IMR-90 (cell line): ENCODE measurements at regions not wholly inside any gene's neighbourhood (a gene's known extent, or its start where the extent isn't known, plus 50 kb on each side); places are given as distances from the start of the nearest gene placed in this dataset.

Experiments used
- ATAC-seq: fragments of 200-7000 bp; cut with Tn5 transposase; 2 replicates; pipeline ENCODE4 v1.9.1; 2020; ENCODE audit warnings: low read depth, mild to moderate bottlenecking, moderate library complexity
- BruUV-seq: library from RNA; stranded (reverse); fragments of 400-500 nt; replicated peaks from 2 replicates; lab custom pipeline; 2021; lab: Mats Ljungman, UMichigan
- CTCF ChIA-PET: fragments of 300-600 bp; formaldehyde crosslinking; extraction: SDS; loops from one replicate; lab custom pipeline; 2021; ENCODE audit warnings: antibody characterized with exemption; lab: Yijun Ruan, JAX
- POLR2A ChIA-PET: fragments of 300-600 bp; sonication (Branson Sonifier 250); formaldehyde crosslinking; loops from one replicate; lab custom pipeline; 2022; ENCODE audit warnings: antibody characterized with exemption; ENCODE audit not compliant: unreplicated experiment; lab: Charles Lee
- DNase-seq: peaks from one replicate; pipeline ENCODE4 v3.0.0; 2013
- H2AFZ ChIP-seq: replicated peaks from 2 replicates; pipeline ENCODE3; 2013; ENCODE audit warnings: low read length, mild to moderate bottlenecking; ENCODE audit not compliant: poor library complexity
- H2AK5ac ChIP-seq: 2 replicates; pipeline ENCODE4 v1.6.1; 2013; ENCODE audit warnings: low read depth, low read length, inconsistent platforms
- H2AK9ac ChIP-seq: replicated peaks from 2 replicates; pipeline ENCODE3; 2013; ENCODE audit warnings: mild to moderate bottlenecking, low read depth, low read length, moderate library complexity; ENCODE audit not compliant: poor library complexity
- H2BK120ac ChIP-seq: 2 replicates; pipeline ENCODE4 v1.6.1; 2013; ENCODE audit warnings: low read depth, low read length, inconsistent platforms
- H2BK15ac ChIP-seq: 3 replicates; pipeline ENCODE4 v1.6.1; 2013; ENCODE audit warnings: low read depth, low read length, inconsistent platforms
- H2BK20ac ChIP-seq: 2 replicates; pipeline ENCODE4 v1.6.1; 2013; ENCODE audit warnings: low read depth, mild to moderate bottlenecking, inconsistent platforms, low read length, moderate library complexity
- H2BK5ac ChIP-seq: 2 replicates; pipeline ENCODE4 v1.6.1; 2013; ENCODE audit warnings: mild to moderate bottlenecking, low read depth, low read length, inconsistent platforms; ENCODE audit not compliant: poor library complexity, severe bottlenecking
- H3K14ac ChIP-seq: replicated peaks from 2 replicates; pipeline ENCODE4 v1.6.1; 2013; ENCODE audit warnings: low read depth, low read length, inconsistent platforms
- H3K18ac ChIP-seq: 2 replicates; pipeline ENCODE4 v1.6.1; 2013; ENCODE audit warnings: low read depth, low read length, control low read depth
- H3K23ac ChIP-seq: 2 replicates; pipeline ENCODE4 v1.6.1; 2013; ENCODE audit warnings: low read depth, low read length, inconsistent platforms
- H3K27ac ChIP-seq: 2 replicates; pipeline ENCODE4 v1.5.1; 2013; ENCODE audit warnings: mild to moderate bottlenecking, control low read depth, low read length; ENCODE audit not compliant: insufficient read depth
- H3K27me3 ChIP-seq: 2 replicates; pipeline ENCODE4 v1.6.1; 2013; ENCODE audit warnings: low read length; ENCODE audit not compliant: control insufficient read depth, insufficient read depth
- H3K36me3 ChIP-seq: 2 replicates; pipeline ENCODE4 v1.6.1; 2013; ENCODE audit warnings: low read length, mixed read lengths; ENCODE audit not compliant: control insufficient read depth, insufficient read depth
- H3K4ac ChIP-seq: 2 replicates; pipeline ENCODE4 v1.6.1; 2013; ENCODE audit warnings: low read depth, low read length, inconsistent platforms
- H3K4me1 ChIP-seq: 2 replicates; pipeline ENCODE4 v1.6.1; 2013; ENCODE audit warnings: low read length, mixed read lengths; ENCODE audit not compliant: control insufficient read depth, insufficient read depth
- H3K4me2 ChIP-seq: 2 replicates; pipeline ENCODE4 v1.6.1; 2013; ENCODE audit warnings: low read depth, mild to moderate bottlenecking, control low read depth, low read length, moderate library complexity
- H3K4me3 ChIP-seq: 2 replicates; pipeline ENCODE4 v1.5.1; 2013; ENCODE audit warnings: low read depth, mild to moderate bottlenecking, control low read depth, low read length, moderate library complexity; ENCODE audit not compliant: insufficient read depth
- H3K56ac ChIP-seq: 2 replicates; pipeline ENCODE4 v1.6.1; 2013; ENCODE audit warnings: low read length, inconsistent platforms; ENCODE audit not compliant: insufficient read depth; ENCODE audit errors: extremely low read depth
- H3K79me1 ChIP-seq, 2 experiments: 2 replicates each; pipeline ENCODE4 v1.6.1; 2013; ENCODE audit warnings: low read length in 2 of 2, inconsistent platforms in 1 of 2, low read depth in 1 of 2
- H3K9ac ChIP-seq: 2 replicates; pipeline ENCODE4 v1.6.1; 2013; ENCODE audit warnings: low read depth, low read length, control low read depth
- H3K9me1 ChIP-seq: 2 replicates; pipeline ENCODE4 v1.6.1; 2013; ENCODE audit warnings: low read length, inconsistent platforms; ENCODE audit not compliant: insufficient read depth
- H3K9me3 ChIP-seq: 2 replicates; pipeline ENCODE4 v1.6.1; 2013; ENCODE audit warnings: low read length; ENCODE audit not compliant: control insufficient read depth, insufficient read depth
- H4K20me1 ChIP-seq: 2 replicates; pipeline ENCODE4 v1.6.1; 2013; ENCODE audit warnings: low read length, inconsistent platforms; ENCODE audit not compliant: insufficient read depth
- H4K5ac ChIP-seq: 2 replicates; pipeline ENCODE4 v1.6.1; 2013; ENCODE audit warnings: mild to moderate bottlenecking, low read depth, low read length, control low read depth
- H4K8ac ChIP-seq, 2 experiments: 2 replicates each; pipeline ENCODE4 v1.6.1; 2013; ENCODE audit warnings: low read depth in 2 of 2, low read length in 2 of 2, control low read depth in 1 of 2, inconsistent platforms in 1 of 2
- H4K91ac ChIP-seq: 2 replicates; pipeline ENCODE4 v1.6.1; 2013; ENCODE audit warnings: low read depth, low read length, inconsistent platforms; ENCODE audit not compliant: insufficient read depth
- MAFK ChIP-seq: IDR thresholded peaks from 2 replicates; pipeline ENCODE4 v1.6.1; 2012; ENCODE audit warnings: low read depth, low read length, improper control_type of control experiment
- NFE2L2 ChIP-seq: fragments of 150-350 bp; IDR thresholded peaks from 2 replicates; pipeline ENCODE4 v1.6.1; 2016; ENCODE audit warnings: low read depth, mild to moderate bottlenecking, low read length
- WGBS, 2 experiments: methylation state at CpG; one replicate each; pipeline versions ENCODE4 v1.1.5 to v1.1.7; 2013; ENCODE audit warnings: missing lambda C conversion rate in 2 of 2; ENCODE audit not compliant: insufficient read length in 1 of 2; ENCODE audit errors: extremely low coverage in 2 of 2; 5-methylcytosine and 5-hydroxymethylcytosine counted together
- dilution Hi-C: fragments of 300-500 bp; cut with HindIII; formaldehyde crosslinking; loops from one replicate; pipeline ENCODE4 v1.14.3; 2018; ENCODE audit warnings: low sequenced_read_pairs; ENCODE audit not compliant: unreplicated experiment
- in situ Hi-C: fragments of 300-500 bp; cut with MboI; formaldehyde crosslinking; loops from 3 replicates; pipeline ENCODE4 v1.14.3; 2019; ENCODE audit warnings: low sequenced_read_pairs, inconsistent platforms, mixed read lengths
- intact Hi-C: fragments of 100-400 bp; cut with micrococcal nuclease; formaldehyde crosslinking; loops from 2 replicates; pipeline ENCODE4 v1.10.0; 2022

- H3K27ac ChIP-seq: no peak overlapping the region
- no peak overlapping the region for H4K5ac ChIP-seq
- WGBS, 2 experiments: no CpG with 5 or more reads among the region's 3 CpGs
- no peak overlapping the region for H3K23ac ChIP-seq
- no peak overlapping the region for H3K4me2 ChIP-seq
- H3K36me3 ChIP-seq: no peaks in the 10 kb centered on the region
- no peak overlapping the region for H4K91ac ChIP-seq
- BruUV-seq: no TSS peak
- H3K9me1 ChIP-seq: no peaks in the 10 kb centered on the region
- TF ChIP-seq MAFK (0 out of 2 replicates have a peak, but pooled peaks have one; percentile 11), NFE2L2 (no peak)
- no peak overlapping the region for H3K14ac ChIP-seq
- dilution Hi-C loops (no loop called here), in situ Hi-C loops (no loop called here), intact Hi-C loops (no loop called here)
- no peak overlapping the region for H2AFZ ChIP-seq
- no peak overlapping the region for H3K9ac ChIP-seq
- no peak overlapping the region for H2BK15ac ChIP-seq
- H2BK120ac ChIP-seq: no peak overlapping the region
- H3K4me1 ChIP-seq: no peaks in the 10 kb centered on the region
- H2AK9ac ChIP-seq: no peak overlapping the region
- no peaks in the 10 kb centered on the region for H3K79me1 ChIP-seq
- no peak overlapping the region for H3K56ac ChIP-seq
- no peak overlapping the region for H2BK20ac ChIP-seq
- ChIA-PET CTCF (no interaction called here), POLR2A (no interaction called here)
- DNase-seq (no peak), ATAC-seq (no peak)
- no peak overlapping the region for H3K18ac ChIP-seq
- H4K8ac ChIP-seq: no peak overlapping the region
- H3K27me3 ChIP-seq: no peaks in the 10 kb centered on the region
- no peak overlapping the region for H2AK5ac ChIP-seq
- H3K4ac ChIP-seq: no peak overlapping the region
- H4K20me1 ChIP-seq: no peaks in the 10 kb centered on the region
- peaks cover 4% of the 10 kb centered on the region for H3K9me3 ChIP-seq
- H2BK5ac ChIP-seq: no peak overlapping the region
- H3K4me3 ChIP-seq: no peak overlapping the region
These were observed 634.8 kb upstream of the PLXNA2 start for GRCh38 chr1:208879022-208879421.
